ENCODE measurements at regions not wholly inside any gene's neighbourhood (a gene's known extent, or its start where the extent isn't known, plus 50 kb on each side); places are given as distances from the start of the nearest gene placed in this dataset.

GRCh38 chr9:130774183-130774582 is 60.9 kb upstream of the ABL1 start:
- no peak for TF ChIP-seq CTCF (IDR thresholded peaks at IDR 0.05; ENCODE audit: extremely low read depth, missing control alignments)

GRCh38 chr9:130775336-130775991 is 59.6 kb upstream of the ABL1 start:
- no peak for TF ChIP-seq CTCF (IDR thresholded peaks at IDR 0.05; ENCODE audit: extremely low read depth, missing control alignments)
- DNase-seq (ENCODE audit: low spot score) = no peak

More at GRCh38 chr9:130774183-130774582, 60.9 kb upstream of the ABL1 start:
- no peak for DNase-seq (ENCODE audit: low spot score)

GRCh38 chr9:130779153-130779855 is 55.8 kb upstream of the ABL1 start:
- TF ChIP-seq CTCF (IDR thresholded peaks at IDR 0.05; ENCODE audit: extremely low read depth, missing control alignments) = no peak
- no peak for DNase-seq (ENCODE audit: low spot score)

- no peak for DNase-seq (ENCODE audit: low spot score)
- TF ChIP-seq CTCF (IDR thresholded peaks at IDR 0.05; ENCODE audit: extremely low read depth, missing control alignments) = no peak
Measured at GRCh38 chr9:130780415-130780814, 54.6 kb upstream of the ABL1 start.

GRCh38 chr9:130780865-130781504 is 54.1 kb upstream of the ABL1 start:
- DNase-seq (ENCODE audit: low spot score) = no peak
- no peak for TF ChIP-seq CTCF (IDR thresholded peaks at IDR 0.05; ENCODE audit: extremely low read depth, missing control alignments)

GRCh38 chr9:130781569-130781968 is 53.5 kb upstream of the ABL1 start:
- no peak for DNase-seq (ENCODE audit: low spot score)
- TF ChIP-seq CTCF (IDR thresholded peaks at IDR 0.05; ENCODE audit: extremely low read depth, missing control alignments) = no peak

GRCh38 chr9:130782886-130783530 is 52.0 kb upstream of the ABL1 start:
- no peak for TF ChIP-seq CTCF (IDR thresholded peaks at IDR 0.05; ENCODE audit: extremely low read depth, missing control alignments)
- DNase-seq (ENCODE audit: low spot score) = no peak
